ENCODE measurements at regions not wholly inside any gene's neighbourhood (a gene's known extent, or its start where the extent isn't known, plus 50 kb on each side); places are given as distances from the start of the nearest gene placed in this dataset.
A peak's percentile ranks its signal among the peaks of the same experiment; 100 is the strongest.

- no peaks in the 10 kb centered on the region for H3K4me1 ChIP-seq
- TF ChIP-seq POLR2AphosphoS5 (IDR thresholded peaks at IDR 0.05) (no peak), CTCF (IDR thresholded peaks at IDR 0.05) (no peak), EP300 (IDR thresholded peaks at IDR 0.05) (no peak), POLR2A (IDR thresholded peaks at IDR 0.05) (no peak)
- H3K4me3 ChIP-seq, result no peak overlapping the region
- H3K27me3 ChIP-seq, result no peaks in the 10 kb centered on the region
- ATAC-seq (ENCODE audit: low FRiP score in 2 of 2) (no peak), DNase-seq (no peak)
- no peak overlapping the region for H3K27ac ChIP-seq
- H3K9me3 ChIP-seq, result no peaks in the 10 kb centered on the region
- H3K36me3 ChIP-seq, result no peaks in the 10 kb centered on the region
- 69 to 85% methylated on average over 4 of the region's 4 CpGs for WGBS, 2 donors
Measured at GRCh38 chr15:97490429-97490828, 470.1 kb upstream of the ARRDC4 start.

GRCh38 chr15:97501291-97501690, 459.2 kb upstream of the ARRDC4 start:
- Histone ChIP-seq H3K36me3 (no peaks in the 10 kb centered on the region), H3K27me3 (no peaks in the 10 kb centered on the region), H3K4me3 (no peak overlapping the region), H3K27ac (no peak overlapping the region), H3K9me3 (no peaks in the 10 kb centered on the region), H3K4me1 (no peaks in the 10 kb centered on the region)
- peak in 1 of 2 donors; percentile 25 for DNase-seq
- peak in 1 of 2 donors; percentile 60 for ATAC-seq (ENCODE audit: low FRiP score in 2 of 2)
- TF ChIP-seq POLR2AphosphoS5 (IDR thresholded peaks at IDR 0.05) (no peak), EP300 (IDR thresholded peaks at IDR 0.05) (no peak), POLR2A (IDR thresholded peaks at IDR 0.05) (no peak), CTCF (IDR thresholded peaks at IDR 0.05) (no peak)
- 63 to 95% methylated on average over 1 of the region's 1 CpG for WGBS, 2 donors

- DNase-seq, result no peak
- H3K4me1 ChIP-seq, result no peaks in the 10 kb centered on the region
- TF ChIP-seq POLR2A (IDR thresholded peaks at IDR 0.05), result no peak
- TF ChIP-seq CTCF (IDR thresholded peaks at IDR 0.05), result no peak
- no peak for TF ChIP-seq EP300 (IDR thresholded peaks at IDR 0.05)
- no peak for TF ChIP-seq POLR2AphosphoS5 (IDR thresholded peaks at IDR 0.05)
- H3K36me3 ChIP-seq, result no peaks in the 10 kb centered on the region
- no peaks in the 10 kb centered on the region for H3K27me3 ChIP-seq
- no peak for ATAC-seq (ENCODE audit: low FRiP score in 2 of 2)
- no peaks in the 10 kb centered on the region for H3K9me3 ChIP-seq
- no peak overlapping the region for H3K4me3 ChIP-seq
- WGBS, 2 donors, result 60 to 69% methylated on average over 2 of the region's 2 CpGs
- H3K27ac ChIP-seq, result no peak overlapping the region
Measured at GRCh38 chr15:97502038-97502437, 458.5 kb upstream of the ARRDC4 start.

- Histone ChIP-seq H3K9me3 (no peaks in the 10 kb centered on the region), H3K4me3 (no peak overlapping the region), H3K27ac (no peak overlapping the region), H3K36me3 (no peaks in the 10 kb centered on the region), H3K27me3 (no peaks in the 10 kb centered on the region), H3K4me1 (no peaks in the 10 kb centered on the region)
- WGBS, 2 donors, result 45 to 64% methylated on average over 6 of the region's 6 CpGs
- ATAC-seq (ENCODE audit: low FRiP score in 2 of 2) (no peak), DNase-seq (no peak)
- TF ChIP-seq EP300 (IDR thresholded peaks at IDR 0.05) (peak in 1 of 4 donors; percentile 61), POLR2AphosphoS5 (IDR thresholded peaks at IDR 0.05) (no peak)
Measured at GRCh38 chr15:97504031-97504792, 456.3 kb upstream of the ARRDC4 start.

GRCh38 chr15:97517737-97518136, 442.8 kb upstream of the ARRDC4 start:
- Histone ChIP-seq H3K27me3 (no peaks in the 10 kb centered on the region), H3K4me1 (no peaks in the 10 kb centered on the region), H3K9me3 (no peaks in the 10 kb centered on the region), H3K4me3 (no peak overlapping the region), H3K36me3 (no peaks in the 10 kb centered on the region), H3K27ac (no peak overlapping the region)
- no peak for DNase-seq
- 81 to 82% methylated on average over 2 of the region's 2 CpGs for WGBS, 2 donors
- no peak for ATAC-seq (ENCODE audit: low FRiP score in 2 of 2)
- no peak for TF ChIP-seq POLR2AphosphoS5 (IDR thresholded peaks at IDR 0.05)
- no peak for TF ChIP-seq EP300 (IDR thresholded peaks at IDR 0.05)
- TF ChIP-seq POLR2A (IDR thresholded peaks at IDR 0.05), result no peak
- TF ChIP-seq CTCF (IDR thresholded peaks at IDR 0.05), result no peak
